CD14-positive monocyte (primary cell): ENCODE measurements at regions not wholly inside any gene's neighbourhood (a gene's known extent, or its start where the extent isn't known, plus 50 kb on each side); places are given as distances from the start of the nearest gene placed in this dataset.

ENCODE experiments used
- DNase-seq, 3 donors: peaks; one replicate each; pipeline ENCODE4 v3.0.0-alpha.2; 2011 to 2022
- H2AFZ ChIP-seq: 2 replicates; pipeline ENCODE4 v1.6.0; 2012; ENCODE audit warnings: mild to moderate bottlenecking, low read depth, low read length, inconsistent platforms; ENCODE audit not compliant: insufficient read depth, poor library complexity, severe bottlenecking
- H3K27ac ChIP-seq, 2 donors: 1 replicate in 1 of 2; 2 replicates in 1 of 2; pipeline ENCODE4 v1.5.1; 2012 to 2013; ENCODE audit warnings: low read length in 2 of 2, control low read depth in 1 of 2, inconsistent platforms in 1 of 2, low read depth in 1 of 2, mild to moderate bottlenecking in 1 of 2
- H3K27me3 ChIP-seq, 2 donors: one replicate each; pipeline versions ENCODE4 v1.6.0 to v1.6.1; 2011 to 2013; ENCODE audit warnings: low read length in 2 of 2; ENCODE audit not compliant: control insufficient read depth in 2 of 2, insufficient read depth in 2 of 2
- H3K36me3 ChIP-seq, 2 donors: replicated peaks in 1 of 2; 1 replicate in 1 of 2; 2 replicates in 1 of 2; pipeline versions ENCODE4 v1.5.1 to v1.6.1; 2012 to 2013; ENCODE audit warnings: low read length in 2 of 2, control low read depth in 1 of 2, inconsistent platforms in 1 of 2, mild to moderate bottlenecking in 1 of 2; ENCODE audit not compliant: insufficient read depth in 2 of 2, control insufficient read depth in 1 of 2
- H3K4me1 ChIP-seq, 2 donors: 1 replicate in 1 of 2; 2 replicates in 1 of 2; pipeline versions ENCODE4 v1.5.1 to v1.6.1; 2012 to 2013; ENCODE audit warnings: low read length in 2 of 2, control low read depth in 1 of 2, inconsistent platforms in 1 of 2, mild to moderate bottlenecking in 1 of 2, moderate library complexity in 1 of 2; ENCODE audit not compliant: insufficient read depth in 2 of 2, control insufficient read depth in 1 of 2
- H3K4me2 ChIP-seq: replicated peaks from 2 replicates; pipeline ENCODE3; 2012; ENCODE audit warnings: low read length, moderate library complexity, mild to moderate bottlenecking; ENCODE audit not compliant: poor library complexity, severe bottlenecking; ENCODE audit errors: extremely low read depth
- H3K4me3 ChIP-seq, 3 experiments: fragments of 200-600 bp in 1 of 3; sonication (generic) in 1 of 3; replicated peaks in 1 of 3; 1 replicate in 2 of 3; 2 replicates in 1 of 3; pipeline ENCODE4 v1.5.1; 2011 to 2013; ENCODE audit warnings: low read length in 3 of 3, mild to moderate bottlenecking in 3 of 3, control low read depth in 2 of 3, low read depth in 2 of 3, inconsistent platforms in 1 of 3, moderate library complexity in 1 of 3
- H3K79me2 ChIP-seq: 2 replicates; pipeline ENCODE4 v1.6.0; 2012; ENCODE audit warnings: mild to moderate bottlenecking, control low read depth, inconsistent platforms, low read length, moderate library complexity; ENCODE audit not compliant: insufficient read depth
- H3K9ac ChIP-seq: 2 replicates; pipeline ENCODE4 v1.6.0; 2017; ENCODE audit warnings: low read length, mild to moderate bottlenecking; ENCODE audit not compliant: insufficient read depth, poor library complexity, severe bottlenecking
- H3K9me3 ChIP-seq, 2 donors: replicated peaks in 1 of 2; 1 replicate in 1 of 2; 2 replicates in 1 of 2; pipeline versions ENCODE4 v1.5.1 to v1.6.1; 2012 to 2013; ENCODE audit warnings: low read length in 2 of 2, control low read depth in 1 of 2; ENCODE audit not compliant: control insufficient read depth in 1 of 2, insufficient read depth in 1 of 2
- H4K20me1 ChIP-seq: 2 replicates; pipeline ENCODE4 v1.6.0; 2012; ENCODE audit warnings: mild to moderate bottlenecking, low read length, control low read depth, moderate library complexity; ENCODE audit not compliant: insufficient read depth
- H3K27ac Mint-ChIP-seq, 7 donors: one replicate each; pipeline ENCODE4 v1.8.0; 2020; ENCODE audit warnings: mild to moderate bottlenecking in 7 of 7, mixed read lengths in 7 of 7, moderate library complexity in 6 of 7, inconsistent platforms in 2 of 7
- H3K27me3 Mint-ChIP-seq, 3 donors: one replicate each; pipeline ENCODE4 v1.8.0; 2021 to 2022; ENCODE audit warnings: low read depth in 3 of 3, mild to moderate bottlenecking in 3 of 3, mixed read lengths in 3 of 3, moderate library complexity in 3 of 3, inconsistent platforms in 1 of 3
- H3K36me3 Mint-ChIP-seq, 2 donors: one replicate each; pipeline ENCODE4 v1.8.0; 2020; ENCODE audit warnings: mixed read lengths in 2 of 2, inconsistent platforms in 1 of 2, mild to moderate bottlenecking in 1 of 2
- H3K4me1 Mint-ChIP-seq: one replicate; pipeline ENCODE4 v1.8.0; 2020; ENCODE audit warnings: mild to moderate bottlenecking, mixed read lengths
- H3K4me3 Mint-ChIP-seq, 2 donors: one replicate each; pipeline ENCODE4 v1.8.0; 2020; ENCODE audit warnings: mild to moderate bottlenecking in 2 of 2, mixed read lengths in 2 of 2, moderate library complexity in 1 of 2
- H3K9me3 Mint-ChIP-seq, 7 donors: one replicate each; pipeline ENCODE4 v1.8.0; 2020 to 2022; ENCODE audit warnings: mixed read lengths in 7 of 7, mild to moderate bottlenecking in 6 of 7, moderate library complexity in 6 of 7, inconsistent platforms in 2 of 7
- CTCF ChIP-seq: fragments of 200-600 bp; IDR thresholded peaks from one replicate; pipeline ENCODE4 v1.8.0; 2022; ENCODE audit warnings: antibody characterized with exemption, mild to moderate bottlenecking
- WGBS: methylation state at CpG from one replicate; pipeline ENCODE4 v1.1.5; 2013; ENCODE audit warnings: missing lambda C conversion rate; ENCODE audit not compliant: insufficient coverage; 5-methylcytosine and 5-hydroxymethylcytosine counted together
- intact Hi-C, 2 donors: fragments of 100-400 bp; cut with micrococcal nuclease; formaldehyde crosslinking; loops; one replicate each; pipeline versions ENCODE4 v1.15.0 to v1.15.1; 2023

GRCh38 chr2:150165988-150166312 lies 321.5 kb downstream of the RND3 start:
- Histone ChIP-seq H3K9me3 (peaks cover 9 to 12% of the 10 kb centered on the region in 2 donors), H3K4me3 (no peak overlapping the region), H3K27ac (no peak overlapping the region), H3K4me2 (no peak overlapping the region), H3K9ac (no peak overlapping the region), H2AFZ (no peak overlapping the region), H3K36me3 (no peaks in the 10 kb centered on the region), H3K79me2 (no peaks in the 10 kb centered on the region), H3K4me1 (no peaks in the 10 kb centered on the region), H3K27me3 (no peaks in the 10 kb centered on the region), H4K20me1 (no peaks in the 10 kb centered on the region)
- H3K4me3 Mint-ChIP-seq = no peak overlapping the region
- WGBS = no CpG with 5 or more reads among the region's 1 CpG
- TF ChIP-seq CTCF = no peak
- no peaks in the 10 kb centered on the region for H3K4me1 Mint-ChIP-seq
- H3K27ac Mint-ChIP-seq = no peak overlapping the region
- peaks cover 1 to 12% (median 8%) of the 10 kb centered on the region in 7 donors for H3K9me3 Mint-ChIP-seq
- DNase-seq = no peak
- no peaks in the 10 kb centered on the region for H3K27me3 Mint-ChIP-seq
- H3K36me3 Mint-ChIP-seq = no peaks in the 10 kb centered on the region
- intact Hi-C loops = no loop called here

GRCh38 chr2:150165442-150165841 lies 322.0 kb downstream of the RND3 start:
- no peaks in the 10 kb centered on the region for H3K36me3 ChIP-seq
- no peak overlapping the region for H3K4me3 Mint-ChIP-seq
- no peak overlapping the region for H2AFZ ChIP-seq
- H4K20me1 ChIP-seq = no peaks in the 10 kb centered on the region
- no peaks in the 10 kb centered on the region for H3K27me3 ChIP-seq
- no peak for DNase-seq
- H3K4me2 ChIP-seq = no peak overlapping the region
- H3K79me2 ChIP-seq = no peaks in the 10 kb centered on the region
- H3K4me1 ChIP-seq = no peaks in the 10 kb centered on the region
- H3K27me3 Mint-ChIP-seq = no peaks in the 10 kb centered on the region
- no peak overlapping the region for H3K27ac ChIP-seq
- no peak for TF ChIP-seq CTCF
- 100% methylated on average over 3 of the region's 6 CpGs for WGBS
- no peak overlapping the region for H3K27ac Mint-ChIP-seq
- no peak overlapping the region for H3K4me3 ChIP-seq
- intact Hi-C loops = no loop called here
- H3K9me3 ChIP-seq = peaks cover 6 to 7% of the 10 kb centered on the region in 2 donors
- H3K9ac ChIP-seq = no peak overlapping the region
- no peaks in the 10 kb centered on the region for H3K36me3 Mint-ChIP-seq
- peaks cover 1 to 12% (median 3%) of the 10 kb centered on the region in 7 donors for H3K9me3 Mint-ChIP-seq
- no peaks in the 10 kb centered on the region for H3K4me1 Mint-ChIP-seq
